ENCODE measurements at regions not wholly inside any gene's neighbourhood (a gene's known extent, or its start where the extent isn't known, plus 50 kb on each side); places are given as distances from the start of the nearest gene placed in this dataset.

DNA sequence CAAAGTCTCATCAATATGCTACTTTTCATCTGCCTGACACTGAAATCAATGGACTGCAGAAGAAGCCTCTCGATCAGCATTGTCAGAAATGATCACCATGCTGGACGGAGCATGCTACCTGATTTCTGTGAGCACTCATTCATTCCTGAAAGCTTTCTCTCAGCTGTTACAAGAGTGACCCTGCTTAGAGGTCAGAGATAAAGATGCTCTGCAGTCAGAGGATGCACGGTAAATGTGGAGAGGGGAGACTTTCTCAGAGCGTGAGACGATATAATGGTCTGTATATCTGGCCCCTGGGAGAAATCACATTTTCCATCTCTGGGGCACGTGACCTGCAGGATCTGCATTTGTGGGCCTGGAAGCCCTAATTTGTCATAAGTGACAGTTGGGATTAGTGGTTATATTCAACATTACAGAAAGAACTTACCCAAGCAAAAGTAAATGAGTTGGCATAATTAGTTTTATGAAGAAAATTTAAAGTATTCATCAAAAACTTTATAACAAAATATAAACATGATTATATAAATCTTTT is 125.6 kb upstream of the TTC29 start:
- Histone ChIP-seq H3K4me1 (ENCODE audit: control insufficient read depth in 1 of 2, insufficient read depth in 2 of 2, low read length in 2 of 2) (no peaks in the 10 kb centered on the region), H3K27me3 (ENCODE audit: control insufficient read depth in 1 of 2, insufficient read depth in 2 of 2, low read length in 2 of 2) (peaks cover 0 to 4% of the 10 kb centered on the region in 2 donors), H3K36me3 (ENCODE audit: control insufficient read depth in 1 of 2, insufficient read depth in 2 of 2, low read length in 2 of 2) (no peaks in the 10 kb centered on the region), H3K4me3 (ENCODE audit: low read depth in 1 of 2, low read length in 2 of 2) (no peak overlapping the region), H3K9ac (ENCODE audit: low read depth in 1 of 2, low read length in 2 of 2) (no peak overlapping the region), H3K27ac (ENCODE audit: low read depth, low read length) (no peak overlapping the region), H3K9me3 (ENCODE audit: control insufficient read depth in 1 of 2, low read length in 2 of 2) (no peaks in the 10 kb centered on the region)

DNA sequence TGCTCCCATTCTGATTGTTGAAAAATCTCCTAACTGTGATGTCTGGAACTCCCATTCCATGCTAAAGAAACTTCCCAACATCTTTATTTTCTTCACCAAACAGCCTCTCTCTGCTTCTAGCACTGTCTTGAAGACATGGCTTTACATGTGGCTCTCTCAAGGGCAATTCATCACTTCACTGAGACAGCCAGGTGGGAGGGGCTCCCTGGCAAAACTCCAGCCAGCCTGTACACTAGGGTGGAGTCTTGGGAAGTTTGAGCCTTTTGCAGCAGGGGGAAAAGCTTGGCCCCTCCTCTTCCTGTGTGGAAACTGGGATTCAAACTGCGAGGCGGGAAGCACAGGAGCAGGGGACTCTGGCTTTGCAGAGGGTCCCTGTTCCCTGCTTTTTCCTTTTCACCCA is 130.5 kb upstream of the TTC29 start:
- Histone ChIP-seq H3K4me1 (ENCODE audit: control insufficient read depth in 1 of 2, insufficient read depth in 2 of 2, low read length in 2 of 2) (no peaks in the 10 kb centered on the region), H3K27ac (ENCODE audit: low read depth, low read length) (no peak overlapping the region), H3K9me3 (ENCODE audit: control insufficient read depth in 1 of 2, low read length in 2 of 2) (no peaks in the 10 kb centered on the region), H3K36me3 (ENCODE audit: control insufficient read depth in 1 of 2, insufficient read depth in 2 of 2, low read length in 2 of 2) (no peaks in the 10 kb centered on the region), H3K27me3 (ENCODE audit: control insufficient read depth in 1 of 2, insufficient read depth in 2 of 2, low read length in 2 of 2) (no peaks in the 10 kb centered on the region), H3K9ac (ENCODE audit: low read depth in 1 of 2, low read length in 2 of 2) (no peak overlapping the region), H3K4me3 (ENCODE audit: low read depth in 1 of 2, low read length in 2 of 2) (no peak overlapping the region)

DNA sequence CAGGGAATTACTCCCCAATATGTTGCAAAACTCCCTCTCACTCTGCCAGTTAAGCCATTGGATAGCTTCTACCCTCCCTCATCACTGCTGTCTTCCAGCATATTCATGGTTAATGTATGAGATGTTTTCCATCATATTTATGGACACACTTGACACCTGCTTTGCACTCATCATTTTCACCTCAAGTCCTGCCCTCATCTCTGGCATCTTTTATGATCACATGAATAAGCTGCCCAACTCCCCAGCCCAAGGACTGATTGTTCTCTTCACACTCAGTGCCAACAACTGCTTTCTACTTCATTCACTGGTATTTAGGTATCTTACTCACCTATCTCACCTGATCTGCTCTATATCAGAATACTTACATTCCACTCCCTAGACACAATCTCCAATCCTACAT is 131.1 kb upstream of the TTC29 start:
- no peak overlapping the region for H3K27ac ChIP-seq (ENCODE audit: low read depth, low read length)
- no peaks in the 10 kb centered on the region for H3K27me3 ChIP-seq (ENCODE audit: control insufficient read depth in 1 of 2, insufficient read depth in 2 of 2, low read length in 2 of 2)
- no peak overlapping the region for H3K4me3 ChIP-seq (ENCODE audit: low read depth in 1 of 2, low read length in 2 of 2)
- no peaks in the 10 kb centered on the region for H3K36me3 ChIP-seq (ENCODE audit: control insufficient read depth in 1 of 2, insufficient read depth in 2 of 2, low read length in 2 of 2)
- no peak overlapping the region for H3K9ac ChIP-seq (ENCODE audit: low read depth in 1 of 2, low read length in 2 of 2)
- H3K4me1 ChIP-seq (ENCODE audit: control insufficient read depth in 1 of 2, insufficient read depth in 2 of 2, low read length in 2 of 2), result no peaks in the 10 kb centered on the region
- no peaks in the 10 kb centered on the region for H3K9me3 ChIP-seq (ENCODE audit: control insufficient read depth in 1 of 2, low read length in 2 of 2)

DNA sequence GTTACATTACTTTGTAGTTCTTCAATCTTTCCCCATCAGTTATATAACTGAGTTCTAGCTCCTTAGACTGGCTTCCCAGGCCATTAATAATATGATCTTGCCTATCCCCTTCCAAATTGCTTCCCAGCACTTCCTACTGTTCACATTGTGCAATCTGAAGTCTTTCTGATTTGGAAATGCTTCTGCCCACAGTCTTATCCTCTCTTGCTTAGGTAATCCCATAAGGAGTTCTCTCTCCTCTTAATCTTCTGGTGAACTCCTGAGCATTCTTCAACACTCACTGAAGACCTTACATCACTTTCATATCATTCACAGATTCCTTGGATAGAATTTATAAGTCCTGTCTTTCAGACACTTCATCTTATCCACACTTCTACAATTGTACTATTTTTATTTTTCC is 132.7 kb upstream of the TTC29 start:
- no peak overlapping the region for H3K9ac ChIP-seq (ENCODE audit: low read depth in 1 of 2, low read length in 2 of 2)
- H3K36me3 ChIP-seq (ENCODE audit: control insufficient read depth in 1 of 2, insufficient read depth in 2 of 2, low read length in 2 of 2), result no peaks in the 10 kb centered on the region
- H3K27ac ChIP-seq (ENCODE audit: low read depth, low read length), result no peak overlapping the region
- H3K27me3 ChIP-seq (ENCODE audit: control insufficient read depth in 1 of 2, insufficient read depth in 2 of 2, low read length in 2 of 2), result no peaks in the 10 kb centered on the region
- H3K9me3 ChIP-seq (ENCODE audit: control insufficient read depth in 1 of 2, low read length in 2 of 2), result no peaks in the 10 kb centered on the region
- no peak overlapping the region for H3K4me3 ChIP-seq (ENCODE audit: low read depth in 1 of 2, low read length in 2 of 2)
- H3K4me1 ChIP-seq (ENCODE audit: control insufficient read depth in 1 of 2, insufficient read depth in 2 of 2, low read length in 2 of 2), result no peaks in the 10 kb centered on the region

DNA sequence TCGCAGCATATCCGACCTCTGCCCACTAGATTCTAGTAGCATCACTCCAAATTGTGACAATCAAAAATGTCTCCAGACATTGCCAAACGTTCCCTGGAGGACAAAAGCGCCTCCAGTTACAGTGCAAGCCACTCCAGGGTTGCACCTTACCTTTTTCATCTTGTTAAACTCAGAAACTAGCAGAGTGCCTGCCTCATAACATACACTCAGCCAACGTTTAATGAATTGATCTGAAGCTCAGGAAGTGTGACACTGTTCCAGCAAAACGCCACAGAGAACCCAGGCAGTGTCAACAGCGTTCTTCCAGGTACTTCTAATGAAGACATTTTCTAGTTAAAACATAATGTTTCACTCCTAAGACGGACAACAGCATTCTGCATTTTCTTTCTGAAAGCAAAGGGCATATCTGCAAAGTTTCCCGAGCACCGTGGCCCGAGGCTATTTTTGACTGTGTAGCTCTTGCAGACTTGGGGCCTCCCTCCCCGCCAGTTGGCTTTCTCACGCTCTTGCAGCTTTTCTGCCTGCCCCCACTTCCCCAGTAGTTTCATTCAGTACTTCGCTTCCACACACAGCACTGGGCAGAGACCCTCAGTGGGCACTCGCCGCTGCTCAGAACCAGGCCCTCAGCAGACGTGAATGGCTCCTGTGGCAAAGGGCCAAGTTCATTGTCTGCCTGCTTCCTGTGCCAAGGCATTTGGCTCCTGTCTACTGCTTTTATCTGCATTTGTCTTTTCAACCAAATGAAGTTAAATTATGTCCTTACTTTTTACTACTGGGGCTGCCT is 133.4 kb upstream of the TTC29 start:
- H3K9ac ChIP-seq (ENCODE audit: low read depth in 1 of 2, low read length in 2 of 2), result no peak overlapping the region
- H3K36me3 ChIP-seq (ENCODE audit: control insufficient read depth in 1 of 2, insufficient read depth in 2 of 2, low read length in 2 of 2), result no peaks in the 10 kb centered on the region
- H3K4me3 ChIP-seq (ENCODE audit: low read depth in 1 of 2, low read length in 2 of 2), result no peak overlapping the region
- no peak overlapping the region for H3K27ac ChIP-seq (ENCODE audit: low read depth, low read length)
- H3K27me3 ChIP-seq (ENCODE audit: control insufficient read depth in 1 of 2, insufficient read depth in 2 of 2, low read length in 2 of 2), result no peaks in the 10 kb centered on the region
- no peaks in the 10 kb centered on the region for H3K9me3 ChIP-seq (ENCODE audit: control insufficient read depth in 1 of 2, low read length in 2 of 2)
- no peaks in the 10 kb centered on the region for H3K4me1 ChIP-seq (ENCODE audit: control insufficient read depth in 1 of 2, insufficient read depth in 2 of 2, low read length in 2 of 2)

DNA sequence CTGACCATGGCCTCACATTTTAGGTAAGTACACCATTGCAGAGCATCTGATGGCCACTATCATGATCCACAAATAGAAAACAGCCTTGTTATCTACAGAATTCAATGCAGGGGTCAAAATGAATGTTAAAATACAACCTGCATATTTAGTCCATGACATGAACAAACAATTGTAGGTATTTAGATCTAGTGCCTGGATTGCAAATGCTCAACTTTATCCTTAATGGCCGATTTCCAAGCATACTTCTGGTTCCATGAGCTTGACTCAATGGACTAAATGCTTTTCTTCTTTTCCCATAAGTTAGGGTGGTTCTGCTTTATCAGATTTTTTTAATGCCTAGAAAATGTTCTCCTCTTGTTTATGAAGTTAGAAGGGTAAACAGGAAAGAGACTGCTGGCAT is 139.2 kb upstream of the TTC29 start:
- Histone ChIP-seq H3K4me1 (ENCODE audit: control insufficient read depth in 1 of 2, insufficient read depth in 2 of 2, low read length in 2 of 2) (no peaks in the 10 kb centered on the region), H3K36me3 (ENCODE audit: control insufficient read depth in 1 of 2, insufficient read depth in 2 of 2, low read length in 2 of 2) (no peaks in the 10 kb centered on the region), H3K27me3 (ENCODE audit: control insufficient read depth in 1 of 2, insufficient read depth in 2 of 2, low read length in 2 of 2) (no peaks in the 10 kb centered on the region), H3K9ac (ENCODE audit: low read depth in 1 of 2, low read length in 2 of 2) (no peak overlapping the region), H3K27ac (ENCODE audit: low read depth, low read length) (no peak overlapping the region), H3K4me3 (ENCODE audit: low read depth in 1 of 2, low read length in 2 of 2) (no peak overlapping the region), H3K9me3 (ENCODE audit: control insufficient read depth in 1 of 2, low read length in 2 of 2) (no peaks in the 10 kb centered on the region)

DNA sequence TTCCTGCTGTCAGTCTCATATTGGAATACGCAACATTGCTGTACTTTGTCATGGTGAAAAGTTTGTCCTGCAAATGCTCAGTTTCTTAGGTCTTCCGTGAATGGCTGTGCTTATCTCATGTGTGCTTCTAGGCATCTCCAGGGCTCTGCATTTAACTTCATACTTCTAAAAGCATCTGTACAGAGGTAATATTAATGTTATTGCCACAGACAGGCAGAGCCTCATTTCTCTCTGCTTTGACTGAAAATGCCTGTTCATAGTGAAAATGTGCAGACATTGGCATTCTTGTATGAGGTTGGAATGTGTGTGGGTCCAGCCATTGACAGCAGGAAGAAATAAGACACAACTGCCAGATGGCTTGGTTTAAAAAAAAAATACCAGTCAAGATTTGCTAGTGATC is 140.1 kb upstream of the TTC29 start:
- H3K9me3 ChIP-seq (ENCODE audit: control insufficient read depth in 1 of 2, low read length in 2 of 2), result no peaks in the 10 kb centered on the region

DNA sequence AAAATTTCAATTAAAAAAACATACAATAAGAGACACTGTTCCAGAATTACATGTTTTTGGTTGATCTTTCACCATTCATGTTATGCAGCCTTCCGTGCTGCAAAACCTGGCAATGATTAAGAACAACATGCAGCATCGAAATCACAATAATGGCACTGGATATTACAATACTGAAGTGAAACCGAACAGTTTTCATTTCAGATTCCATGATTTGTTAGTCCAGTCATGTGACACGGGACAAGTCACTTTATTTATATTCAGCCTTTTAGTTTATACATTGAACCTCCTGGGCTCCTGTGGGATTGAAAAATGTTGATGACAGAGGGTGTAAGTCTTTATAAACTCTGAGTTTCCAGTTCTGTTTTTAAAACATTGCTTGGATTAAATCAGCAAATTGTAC is 142.5 kb upstream of the TTC29 start:
- Histone ChIP-seq H3K9ac (ENCODE audit: low read depth in 1 of 2, low read length in 2 of 2) (no peak overlapping the region), H3K27me3 (ENCODE audit: control insufficient read depth in 1 of 2, insufficient read depth in 2 of 2, low read length in 2 of 2) (no peaks in the 10 kb centered on the region), H3K4me3 (ENCODE audit: low read depth in 1 of 2, low read length in 2 of 2) (no peak overlapping the region), H3K4me1 (ENCODE audit: control insufficient read depth in 1 of 2, insufficient read depth in 2 of 2, low read length in 2 of 2) (no peaks in the 10 kb centered on the region), H3K27ac (ENCODE audit: low read depth, low read length) (no peak overlapping the region), H3K36me3 (ENCODE audit: control insufficient read depth in 1 of 2, insufficient read depth in 2 of 2, low read length in 2 of 2) (no peaks in the 10 kb centered on the region), H3K9me3 (ENCODE audit: control insufficient read depth in 1 of 2, low read length in 2 of 2) (no peaks in the 10 kb centered on the region)

More for the DNA sequence above, 140.1 kb upstream of the TTC29 start:
- Histone ChIP-seq H3K36me3 (ENCODE audit: control insufficient read depth in 1 of 2, insufficient read depth in 2 of 2, low read length in 2 of 2) (no peaks in the 10 kb centered on the region), H3K9ac (ENCODE audit: low read depth in 1 of 2, low read length in 2 of 2) (no peak overlapping the region), H3K4me1 (ENCODE audit: control insufficient read depth in 1 of 2, insufficient read depth in 2 of 2, low read length in 2 of 2) (no peaks in the 10 kb centered on the region), H3K27ac (ENCODE audit: low read depth, low read length) (no peak overlapping the region), H3K4me3 (ENCODE audit: low read depth in 1 of 2, low read length in 2 of 2) (no peak overlapping the region), H3K27me3 (ENCODE audit: control insufficient read depth in 1 of 2, insufficient read depth in 2 of 2, low read length in 2 of 2) (no peaks in the 10 kb centered on the region)

DNA sequence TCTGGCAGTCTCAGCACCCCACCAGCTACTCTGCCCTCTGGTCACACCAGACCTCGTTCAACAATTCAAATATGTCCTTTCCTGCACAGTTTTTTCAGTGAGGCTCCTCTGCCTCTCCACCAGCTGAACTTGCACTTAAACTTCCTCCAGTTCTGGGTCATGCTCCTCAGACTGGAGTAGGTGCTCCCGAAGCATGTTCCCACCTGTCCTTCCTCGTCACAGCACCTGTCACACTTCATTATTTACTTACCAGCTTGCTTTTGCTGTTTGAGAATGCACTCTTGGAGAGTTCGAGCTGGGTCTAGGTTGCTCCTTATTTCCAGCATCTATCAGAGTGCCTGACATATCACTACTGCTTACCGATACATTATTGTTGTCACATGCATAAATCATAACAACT is 144.8 kb upstream of the TTC29 start:
- H3K27me3 ChIP-seq (ENCODE audit: control insufficient read depth in 1 of 2, insufficient read depth in 2 of 2, low read length in 2 of 2), result no peaks in the 10 kb centered on the region
- no peaks in the 10 kb centered on the region for H3K9me3 ChIP-seq (ENCODE audit: control insufficient read depth in 1 of 2, low read length in 2 of 2)
- no peak overlapping the region for H3K9ac ChIP-seq (ENCODE audit: low read depth in 1 of 2, low read length in 2 of 2)
- no peak overlapping the region for H3K4me3 ChIP-seq (ENCODE audit: low read depth in 1 of 2, low read length in 2 of 2)
- no peak overlapping the region for H3K27ac ChIP-seq (ENCODE audit: low read depth, low read length)
- no peaks in the 10 kb centered on the region for H3K36me3 ChIP-seq (ENCODE audit: control insufficient read depth in 1 of 2, insufficient read depth in 2 of 2, low read length in 2 of 2)
- no peaks in the 10 kb centered on the region for H3K4me1 ChIP-seq (ENCODE audit: control insufficient read depth in 1 of 2, insufficient read depth in 2 of 2, low read length in 2 of 2)

DNA sequence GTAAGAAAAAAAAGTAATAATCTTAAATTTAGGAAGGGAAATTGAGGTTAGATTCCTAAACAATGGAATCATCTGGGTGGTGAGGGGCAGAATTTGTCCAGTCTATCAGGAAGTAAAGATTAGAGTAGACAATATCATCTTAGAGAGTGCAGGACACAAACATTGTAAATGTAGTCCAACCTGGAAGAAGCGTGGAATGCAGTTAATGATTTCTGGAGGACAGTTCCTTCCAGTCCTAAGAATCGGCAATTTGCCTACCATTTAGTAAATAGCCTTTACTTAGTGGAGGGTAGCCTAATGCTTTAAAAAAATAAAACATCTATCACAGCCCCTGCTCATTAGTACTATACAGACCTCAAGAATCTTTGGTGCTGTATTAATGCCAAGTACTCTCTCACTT is 147.5 kb upstream of the TTC29 start:
- Histone ChIP-seq H3K9me3 (ENCODE audit: control insufficient read depth in 1 of 2, low read length in 2 of 2) (no peaks in the 10 kb centered on the region), H3K27me3 (ENCODE audit: control insufficient read depth in 1 of 2, insufficient read depth in 2 of 2, low read length in 2 of 2) (no peaks in the 10 kb centered on the region), H3K4me1 (ENCODE audit: control insufficient read depth in 1 of 2, insufficient read depth in 2 of 2, low read length in 2 of 2) (no peaks in the 10 kb centered on the region), H3K27ac (ENCODE audit: low read depth, low read length) (no peak overlapping the region), H3K36me3 (ENCODE audit: control insufficient read depth in 1 of 2, insufficient read depth in 2 of 2, low read length in 2 of 2) (no peaks in the 10 kb centered on the region), H3K4me3 (ENCODE audit: low read depth in 1 of 2, low read length in 2 of 2) (no peak overlapping the region), H3K9ac (ENCODE audit: low read depth in 1 of 2, low read length in 2 of 2) (no peak overlapping the region)

Measured in duodenal mucosa (tissue), 2 donors.